Activated CD4-positive, alpha-beta T cell treated with anti-CD3 and anti-CD28 coated beads, Interleukin-2, amount 10 ng/mL, durations not matched to agents 7 days and 5 days (primary cell): ENCODE measurements at regions not wholly inside any gene's neighbourhood (a gene's known extent, or its start where the extent isn't known, plus 50 kb on each side); places are given as distances from the start of the nearest gene placed in this dataset.

Experiments
- CTCF ChIA-PET: fragments of 350-600 bp; sonication (Branson Sonifier 250); formaldehyde crosslinking; loops from one replicate; lab custom pipeline; 2021; ENCODE audit warnings: antibody characterized with exemption; lab: Charles Lee
- POLR2A ChIA-PET: fragments of 350-600 bp; sonication (Branson Sonifier 250); formaldehyde crosslinking; loops from one replicate; lab custom pipeline; 2021; ENCODE audit warnings: antibody characterized with exemption; lab: Charles Lee
- DNase-seq: peaks from one replicate; pipeline ENCODE4 v3.0.0-alpha.2; 2020
- H3K27ac Mint-ChIP-seq: one replicate; pipeline ENCODE4 v1.8.0; 2021; ENCODE audit warnings: mild to moderate bottlenecking, moderate library complexity, mixed read lengths
- H3K27me3 Mint-ChIP-seq: one replicate; pipeline ENCODE4 v1.8.0; 2021; ENCODE audit warnings: mixed read lengths
- H3K36me3 Mint-ChIP-seq: one replicate; pipeline ENCODE4 v1.8.0; 2021; ENCODE audit warnings: low read depth, mixed read lengths
- H3K4me1 Mint-ChIP-seq: one replicate; pipeline ENCODE4 v1.8.0; 2021; ENCODE audit warnings: mixed read lengths
- H3K4me3 Mint-ChIP-seq: one replicate; pipeline ENCODE4 v1.8.0; 2021; ENCODE audit warnings: mild to moderate bottlenecking, moderate library complexity, mixed read lengths
- H3K9me3 Mint-ChIP-seq: one replicate; pipeline ENCODE4 v1.8.0; 2021; ENCODE audit warnings: mixed read lengths

GRCh38 chr4:132026816-132027215 lies 1122.3 kb upstream of the PCDH10 start:
- no peaks in the 10 kb centered on the region for H3K27me3 Mint-ChIP-seq
- CTCF ChIA-PET: no interaction called here
- no peaks in the 10 kb centered on the region for H3K9me3 Mint-ChIP-seq
- no peaks in the 10 kb centered on the region for H3K4me1 Mint-ChIP-seq
- no peak for DNase-seq
- POLR2A ChIA-PET: no interaction called here
- no peaks in the 10 kb centered on the region for H3K36me3 Mint-ChIP-seq
- H3K27ac Mint-ChIP-seq: no peak overlapping the region
- H3K4me3 Mint-ChIP-seq: no peak overlapping the region

GRCh38 chr4:132056496-132056895 lies 1092.6 kb upstream of the PCDH10 start:
- H3K4me3 Mint-ChIP-seq: no peak overlapping the region

GRCh38 chr4:132059227-132059626 lies 1089.9 kb upstream of the PCDH10 start:
- no peak for DNase-seq
- no peaks in the 10 kb centered on the region for H3K27me3 Mint-ChIP-seq
- H3K4me1 Mint-ChIP-seq: no peaks in the 10 kb centered on the region
- no peak overlapping the region for H3K4me3 Mint-ChIP-seq
- ChIA-PET POLR2A (no interaction called here), CTCF (no interaction called here)
- no peaks in the 10 kb centered on the region for H3K36me3 Mint-ChIP-seq
- H3K27ac Mint-ChIP-seq: no peak overlapping the region
- peaks cover 3% of the 10 kb centered on the region for H3K9me3 Mint-ChIP-seq

More at GRCh38 chr4:132056496-132056895, 1092.6 kb upstream of the PCDH10 start:
- Mint-ChIP-seq H3K27me3 (no peaks in the 10 kb centered on the region), H3K4me1 (no peaks in the 10 kb centered on the region), H3K9me3 (no peaks in the 10 kb centered on the region), H3K27ac (no peak overlapping the region), H3K36me3 (no peaks in the 10 kb centered on the region)
- POLR2A ChIA-PET: no interaction called here
- DNase-seq: no peak
- CTCF ChIA-PET: no interaction called here

GRCh38 chr4:132062611-132063239 lies 1086.4 kb upstream of the PCDH10 start:
- POLR2A ChIA-PET: no interaction called here
- H3K27ac Mint-ChIP-seq: no peak overlapping the region
- no peak overlapping the region for H3K4me3 Mint-ChIP-seq
- H3K9me3 Mint-ChIP-seq: peaks cover 3% of the 10 kb centered on the region
- no peaks in the 10 kb centered on the region for H3K27me3 Mint-ChIP-seq
- CTCF ChIA-PET: no interaction called here
- no peak for DNase-seq
- H3K36me3 Mint-ChIP-seq: no peaks in the 10 kb centered on the region
- H3K4me1 Mint-ChIP-seq: no peaks in the 10 kb centered on the region

GRCh38 chr4:132063829-132064228 lies 1085.3 kb upstream of the PCDH10 start:
- CTCF ChIA-PET: no interaction called here
- Mint-ChIP-seq H3K4me1 (no peaks in the 10 kb centered on the region), H3K36me3 (no peaks in the 10 kb centered on the region), H3K4me3 (no peak overlapping the region), H3K27ac (no peak overlapping the region), H3K9me3 (peaks cover 3% of the 10 kb centered on the region), H3K27me3 (no peaks in the 10 kb centered on the region)
- POLR2A ChIA-PET: no interaction called here
- DNase-seq: no peak

GRCh38 chr4:132065940-132066495 lies 1083.1 kb upstream of the PCDH10 start:
- POLR2A ChIA-PET: no interaction called here
- CTCF ChIA-PET: no interaction called here
- DNase-seq: no peak

GRCh38 chr4:132071815-132072214 lies 1077.3 kb upstream of the PCDH10 start:
- Mint-ChIP-seq H3K9me3 (no peaks in the 10 kb centered on the region), H3K27me3 (no peaks in the 10 kb centered on the region), H3K4me3 (no peak overlapping the region), H3K27ac (no peak overlapping the region), H3K4me1 (no peaks in the 10 kb centered on the region), H3K36me3 (no peaks in the 10 kb centered on the region)
- DNase-seq: no peak
- ChIA-PET POLR2A (no interaction called here), CTCF (no interaction called here)

More at GRCh38 chr4:132065940-132066495, 1083.1 kb upstream of the PCDH10 start:
- no peaks in the 10 kb centered on the region for H3K4me1 Mint-ChIP-seq
- no peaks in the 10 kb centered on the region for H3K36me3 Mint-ChIP-seq
- H3K27me3 Mint-ChIP-seq: no peaks in the 10 kb centered on the region
- H3K27ac Mint-ChIP-seq: no peak overlapping the region
- peaks cover 3% of the 10 kb centered on the region for H3K9me3 Mint-ChIP-seq
- H3K4me3 Mint-ChIP-seq: no peak overlapping the region

GRCh38 chr4:132076829-132077228 lies 1072.3 kb upstream of the PCDH10 start:
- Mint-ChIP-seq H3K27me3 (no peaks in the 10 kb centered on the region), H3K4me1 (no peaks in the 10 kb centered on the region), H3K27ac (no peak overlapping the region), H3K9me3 (peaks cover 2% of the 10 kb centered on the region), H3K4me3 (no peak overlapping the region), H3K36me3 (no peaks in the 10 kb centered on the region)
- ChIA-PET POLR2A (no interaction called here), CTCF (no interaction called here)
- DNase-seq: no peak

- H3K4me3 Mint-ChIP-seq: no peak overlapping the region
- H3K4me1 Mint-ChIP-seq: no peaks in the 10 kb centered on the region
- H3K27ac Mint-ChIP-seq: no peak overlapping the region
- DNase-seq: no peak
- CTCF ChIA-PET: no interaction called here
- POLR2A ChIA-PET: no interaction called here
- H3K36me3 Mint-ChIP-seq: no peaks in the 10 kb centered on the region
- peaks cover 7% of the 10 kb centered on the region for H3K9me3 Mint-ChIP-seq
- no peaks in the 10 kb centered on the region for H3K27me3 Mint-ChIP-seq
These were observed 1064.0 kb upstream of the PCDH10 start for GRCh38 chr4:132085105-132085504.

- Mint-ChIP-seq H3K9me3 (peaks cover 11% of the 10 kb centered on the region), H3K36me3 (no peaks in the 10 kb centered on the region), H3K27me3 (no peaks in the 10 kb centered on the region), H3K4me3 (no peak overlapping the region), H3K4me1 (no peaks in the 10 kb centered on the region), H3K27ac (no peak overlapping the region)
- ChIA-PET POLR2A (no interaction called here), CTCF (no interaction called here)
- DNase-seq: no peak
These were observed 1055.1 kb upstream of the PCDH10 start for GRCh38 chr4:132094017-132094416.

- peaks cover 7% of the 10 kb centered on the region for H3K9me3 Mint-ChIP-seq
- no peak overlapping the region for H3K4me3 Mint-ChIP-seq
- no peak for DNase-seq
- POLR2A ChIA-PET: no interaction called here
- no peak overlapping the region for H3K27ac Mint-ChIP-seq
- CTCF ChIA-PET: no interaction called here
- no peaks in the 10 kb centered on the region for H3K27me3 Mint-ChIP-seq
- H3K4me1 Mint-ChIP-seq: no peaks in the 10 kb centered on the region
- H3K36me3 Mint-ChIP-seq: no peaks in the 10 kb centered on the region
These were observed 1052.1 kb upstream of the PCDH10 start for GRCh38 chr4:132097041-132097440.

- Mint-ChIP-seq H3K27me3 (no peaks in the 10 kb centered on the region), H3K4me1 (no peaks in the 10 kb centered on the region), H3K27ac (no peak overlapping the region), H3K4me3 (no peak overlapping the region), H3K36me3 (no peaks in the 10 kb centered on the region), H3K9me3 (no peaks in the 10 kb centered on the region)
- ChIA-PET POLR2A (no interaction called here), CTCF (no interaction called here)
- no peak for DNase-seq
These were observed 1047.6 kb upstream of the PCDH10 start for GRCh38 chr4:132101526-132101925.

GRCh38 chr4:132108784-132109183 lies 1040.3 kb upstream of the PCDH10 start:
- Mint-ChIP-seq H3K27me3 (no peaks in the 10 kb centered on the region), H3K36me3 (no peaks in the 10 kb centered on the region), H3K27ac (no peak overlapping the region), H3K4me1 (no peaks in the 10 kb centered on the region), H3K4me3 (no peak overlapping the region), H3K9me3 (peaks cover 2% of the 10 kb centered on the region)
- DNase-seq: no peak
- ChIA-PET CTCF (no interaction called here), POLR2A (no interaction called here)

- H3K36me3 Mint-ChIP-seq: no peaks in the 10 kb centered on the region
These were observed 1034.2 kb upstream of the PCDH10 start for GRCh38 chr4:132114885-132115284.

More at GRCh38 chr4:132114885-132115284, 1034.2 kb upstream of the PCDH10 start:
- Mint-ChIP-seq H3K27me3 (no peaks in the 10 kb centered on the region), H3K9me3 (peaks cover 2% of the 10 kb centered on the region), H3K27ac (no peak overlapping the region), H3K4me1 (no peaks in the 10 kb centered on the region), H3K4me3 (no peak overlapping the region)
- CTCF ChIA-PET: no interaction called here
- POLR2A ChIA-PET: no interaction called here
- DNase-seq: no peak
